ENCODE measurements at regions not wholly inside any gene's neighbourhood (a gene's known extent, or its start where the extent isn't known, plus 50 kb on each side); places are given as distances from the start of the nearest gene placed in this dataset.

GRCh38 chr2:204026294-204026693 is 89.7 kb downstream of the ICOS start:
- Histone ChIP-seq H3K4me1 (ENCODE audit: insufficient read depth, low read length) (0 out of 2 replicates have a peak, but pooled peaks cover 5% of the 10 kb centered on the region), H3K36me3 (replicated peaks in 1 of 2; ENCODE audit: control insufficient read depth in 1 of 2, insufficient read depth in 2 of 2, low read length in 2 of 2) (no peaks in the 10 kb centered on the region), H4K20me1 (ENCODE audit: insufficient read depth, low read length) (no peaks in the 10 kb centered on the region), H2AFZ (ENCODE audit: low read length) (no peak overlapping the region), H3K4me3 (replicated peaks in 1 of 3; ENCODE audit: insufficient read depth in 1 of 3, low read depth in 2 of 3, low read length in 3 of 3) (no peak overlapping the region), H3K79me2 (ENCODE audit: insufficient read depth, low read length) (no peaks in the 10 kb centered on the region), H3K9me3 (ENCODE audit: low read length) (no peaks in the 10 kb centered on the region), H3K4me2 (ENCODE audit: low read depth, low read length) (no peak overlapping the region), H3K27me3 (ENCODE audit: control insufficient read depth in 1 of 2, insufficient read depth in 2 of 2, low read length in 2 of 2) (no peaks in the 10 kb centered on the region), H3K9ac (ENCODE audit: insufficient read depth, low read depth, low read length) (no peak overlapping the region), H3K27ac (ENCODE audit: extremely low read length, insufficient read depth, low read length) (no peak overlapping the region)
- ATAC-seq (no peak), DNase-seq (ENCODE audit: low spot score) (no peak), FAIRE-seq (no peak)
- in situ Hi-C loops (cut with HindIII; ENCODE audit: extremely low pct_ligation_motif_present, low pct_unique_long_range_greater_than_20kb): no loop called here
- CTCF ChIA-PET (ENCODE audit: low intra/inter-chr PET ratio, low total read pairs): no interaction called here
- intact Hi-C loops (cut with micrococcal nuclease; ENCODE audit: unreplicated experiment): no loop called here
- POLR2A ChIA-PET: no interaction called here
- WGBS (ENCODE audit: low lambda C conversion rate): 10% methylated on average over 3 of the region's 3 CpGs
- no TSS peak for BruUV-seq (replicated peaks)
- TF ChIP-seq CC2D1A (CRISPR knock-in tag; IDR thresholded peaks at IDR 0.05) (no peak), BCL3 (CRISPR knock-in tag; IDR thresholded peaks at IDR 0.05) (no peak), ERF (CRISPR knock-in tag; IDR thresholded peaks at IDR 0.05) (no peak), FLYWCH1 (CRISPR knock-in tag; IDR thresholded peaks at IDR 0.05) (no peak), TBP (CRISPR knock-in tag; IDR thresholded peaks at IDR 0.05) (no peak), ZNF335 (CRISPR knock-in tag; IDR thresholded peaks at IDR 0.05) (no peak), ZNF354B (CRISPR knock-in tag; IDR thresholded peaks at IDR 0.05) (no peak), ATF3 (CRISPR knock-in tag; IDR thresholded peaks at IDR 0.05) (no peak), HIC2 (CRISPR knock-in tag; IDR thresholded peaks at IDR 0.05; ENCODE audit: low read depth) (no peak), ZNF75D (CRISPR knock-in tag; IDR thresholded peaks at IDR 0.05; ENCODE audit: borderline replicate concordance) (no peak), PTBP1 (IDR thresholded peaks at IDR 0.05; ENCODE audit: low read depth, low read length, poor library complexity, severe bottlenecking) (no peak), ZNF646 (CRISPR knock-in tag; IDR thresholded peaks at IDR 0.05) (no peak), SAFB2 (CRISPR knock-in tag; IDR thresholded peaks at IDR 0.05; ENCODE audit: borderline replicate concordance, low read depth) (no peak)
